Stomach smooth muscle (tissue), 2 donors: ENCODE measurements at regions not wholly inside any gene's neighbourhood (a gene's known extent, or its start where the extent isn't known, plus 50 kb on each side); places are given as distances from the start of the nearest gene placed in this dataset.
"Not testable (repeated sequence)": the region's sequence is repeated elsewhere in the genome, so short reads cannot be mapped to it uniquely, and the experiment has no call there.

Experiments
- H3K27ac ChIP-seq: one replicate; pipeline ENCODE4 v1.7.0; 2013; ENCODE audit warnings: mild to moderate bottlenecking, low read length, inconsistent platforms
- H3K27me3 ChIP-seq, 2 donors: one replicate each; pipeline ENCODE4 v1.7.0; 2013; ENCODE audit warnings: low read length in 2 of 2; ENCODE audit not compliant: insufficient read depth in 2 of 2, control insufficient read depth in 1 of 2
- H3K36me3 ChIP-seq, 2 donors: one replicate each; pipeline ENCODE4 v1.7.0; 2013; ENCODE audit warnings: low read length in 2 of 2; ENCODE audit not compliant: control insufficient read depth in 2 of 2, insufficient read depth in 2 of 2
- H3K4me1 ChIP-seq: one replicate; pipeline ENCODE4 v1.7.0; 2013; ENCODE audit warnings: low read length; ENCODE audit not compliant: control insufficient read depth, insufficient read depth
- H3K4me3 ChIP-seq, 2 donors: one replicate each; pipeline ENCODE4 v1.7.0; 2013; ENCODE audit warnings: low read length in 2 of 2
- H3K9ac ChIP-seq, 2 donors: one replicate each; pipeline ENCODE4 v1.7.0; 2013; ENCODE audit warnings: low read length in 2 of 2, mild to moderate bottlenecking in 1 of 2
- H3K9me3 ChIP-seq, 2 donors: one replicate each; pipeline ENCODE4 v1.7.0; 2013; ENCODE audit warnings: low read length in 2 of 2; ENCODE audit not compliant: control insufficient read depth in 2 of 2
- donor health status: healthy.
- donor health status: Pancreatic carcinoma.

- H3K4me3 ChIP-seq = no peak overlapping the region
- no peaks in the 10 kb centered on the region for H3K9me3 ChIP-seq
- H3K36me3 ChIP-seq = no peaks in the 10 kb centered on the region
- H3K9ac ChIP-seq = no peak overlapping the region
- H3K4me1 ChIP-seq = peaks cover 4% of the 10 kb centered on the region
- no peak overlapping the region for H3K27ac ChIP-seq
- peaks cover 13 to 34% of the 10 kb centered on the region in 2 donors for H3K27me3 ChIP-seq
Observed at GRCh38 chr7:66502230-66503035, 126.2 kb upstream of the KCTD7 start.

DNA sequence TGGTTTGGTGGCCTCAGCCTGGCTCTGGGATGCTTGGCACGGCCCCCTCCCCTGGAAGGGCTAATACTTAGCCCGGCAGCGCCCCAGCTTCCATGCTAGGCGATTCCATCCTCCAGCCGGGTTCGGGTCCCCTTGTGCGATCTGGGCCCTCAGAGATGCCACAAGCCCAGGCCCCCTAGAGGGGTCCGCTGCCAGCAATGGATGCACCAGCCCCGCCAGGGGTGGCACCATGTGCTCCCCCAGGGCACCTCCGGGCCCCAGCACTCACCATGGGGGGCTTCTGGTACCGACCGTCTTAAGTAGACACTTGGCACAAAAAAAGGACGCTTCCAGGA lies 125.7 kb upstream of the KCTD7 start:
- Histone ChIP-seq H3K9me3 (no peaks in the 10 kb centered on the region), H3K36me3 (no peaks in the 10 kb centered on the region), H3K9ac (no peak overlapping the region), H3K27ac (no peak overlapping the region), H3K4me1 (peaks cover 4% of the 10 kb centered on the region), H3K27me3 (peaks cover 13 to 34% of the 10 kb centered on the region in 2 donors), H3K4me3 (no peak overlapping the region)

DNA sequence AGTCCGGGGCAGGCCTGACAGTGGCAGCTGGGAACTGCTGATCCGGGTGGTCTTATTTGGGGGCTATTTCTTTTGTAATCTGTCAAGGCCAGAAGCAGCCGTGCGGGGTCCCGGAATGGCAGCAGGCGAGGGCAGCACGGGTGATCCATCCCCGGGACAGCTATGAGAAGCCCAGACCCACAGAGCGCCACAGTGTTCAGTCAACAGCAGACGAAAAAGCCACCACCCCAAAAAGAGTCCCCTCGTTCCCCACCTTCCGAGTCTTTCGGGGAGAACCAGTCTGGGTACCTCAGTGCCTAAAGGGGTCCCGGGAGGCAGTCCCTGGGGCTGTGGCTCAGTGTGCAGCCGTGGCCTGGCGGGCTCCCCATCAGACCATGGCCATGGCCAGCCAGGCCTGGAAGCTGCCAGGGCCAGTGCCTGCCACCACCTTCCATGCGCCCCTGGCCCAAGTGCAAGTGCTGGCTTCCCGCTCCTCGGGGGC lies 125.1 kb upstream of the KCTD7 start:
- peaks cover 13 to 34% of the 10 kb centered on the region in 2 donors for H3K27me3 ChIP-seq
- peaks cover 4% of the 10 kb centered on the region for H3K4me1 ChIP-seq
- H3K36me3 ChIP-seq = no peaks in the 10 kb centered on the region

GRCh38 chr7:66504131-66504530 lies 124.5 kb upstream of the KCTD7 start:
- H3K27ac ChIP-seq = no peak overlapping the region
- H3K4me1 ChIP-seq = peaks cover 4% of the 10 kb centered on the region
- H3K9ac ChIP-seq = no peak overlapping the region
- peaks cover 13 to 34% of the 10 kb centered on the region in 2 donors for H3K27me3 ChIP-seq
- no peak overlapping the region for H3K4me3 ChIP-seq
- no peaks in the 10 kb centered on the region for H3K36me3 ChIP-seq
- no peaks in the 10 kb centered on the region for H3K9me3 ChIP-seq

More for the DNA sequence above, 125.1 kb upstream of the KCTD7 start:
- Histone ChIP-seq H3K9ac (no peak overlapping the region), H3K9me3 (no peaks in the 10 kb centered on the region), H3K4me3 (no peak overlapping the region), H3K27ac (no peak overlapping the region)

DNA sequence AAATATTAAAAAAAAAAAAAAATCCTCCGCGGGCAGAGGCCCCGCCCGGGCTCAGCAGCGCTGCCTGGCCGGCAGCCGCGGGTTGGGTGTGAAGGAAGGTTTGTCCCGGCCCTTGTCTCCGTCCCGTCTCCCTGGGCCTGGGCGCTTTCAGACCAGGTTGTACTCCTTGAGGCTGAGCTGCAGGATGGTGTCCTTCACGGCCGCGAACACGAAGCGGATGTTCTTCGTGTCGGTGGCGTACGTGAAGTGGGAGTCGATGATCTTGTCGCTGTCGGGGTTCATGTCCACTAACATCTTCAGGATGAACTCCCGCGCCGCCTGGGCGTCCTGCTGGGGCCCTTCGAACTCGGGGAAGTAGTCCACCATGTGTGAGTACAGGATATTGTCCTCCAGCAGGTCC lies 123.7 kb upstream of the KCTD7 start:
- H3K27ac ChIP-seq = no peak overlapping the region
- H3K4me1 ChIP-seq = peaks cover 4% of the 10 kb centered on the region
- no peaks in the 10 kb centered on the region for H3K9me3 ChIP-seq
- H3K9ac ChIP-seq = no peak overlapping the region
- peaks cover 13 to 34% of the 10 kb centered on the region in 2 donors for H3K27me3 ChIP-seq
- H3K36me3 ChIP-seq = no peaks in the 10 kb centered on the region
- no peak overlapping the region for H3K4me3 ChIP-seq

DNA sequence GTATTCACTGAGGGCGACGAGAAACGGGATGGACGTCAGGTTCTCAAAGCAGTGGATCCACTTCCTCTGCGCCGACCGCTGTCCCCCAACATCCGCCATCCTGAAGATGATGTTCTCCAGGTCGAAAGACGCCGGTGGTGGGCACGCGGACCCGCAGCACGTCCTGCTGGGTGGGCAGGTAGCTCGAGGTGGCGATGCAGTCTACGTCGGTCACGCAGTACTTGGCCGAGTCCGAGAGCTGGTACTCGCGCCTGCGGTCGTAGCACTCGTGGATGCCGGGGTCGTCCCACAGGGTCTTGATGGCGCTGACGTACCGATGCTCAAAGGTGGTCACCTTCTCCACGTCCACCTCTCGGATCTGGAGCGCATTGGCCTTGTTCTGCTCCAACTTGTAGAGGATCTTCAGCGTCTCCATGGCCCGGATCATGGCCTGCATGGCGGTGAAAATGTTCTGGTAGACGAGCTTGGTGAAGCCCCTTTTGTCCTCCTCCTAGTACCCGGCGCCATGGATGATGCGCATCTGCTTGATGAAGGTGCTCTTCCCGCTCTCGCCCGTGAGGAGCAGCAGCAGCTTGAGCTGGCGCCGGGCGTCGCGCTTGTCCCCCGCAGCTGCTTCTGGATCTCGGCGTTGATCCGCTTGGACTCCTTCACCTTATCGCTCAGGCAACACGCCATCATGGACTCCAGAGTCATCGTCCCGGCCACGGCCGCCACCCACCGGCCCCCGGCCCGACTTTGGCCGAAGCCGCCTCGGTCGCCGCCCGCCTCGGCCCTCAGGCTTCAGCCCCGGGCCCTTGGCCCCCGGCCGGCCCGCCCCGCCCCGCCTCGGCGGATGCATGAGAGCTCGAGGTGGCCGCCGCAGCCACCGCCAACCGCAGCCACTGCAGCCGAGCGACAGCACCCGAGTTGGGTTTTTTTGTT lies 122.9 kb upstream of the KCTD7 start:
- Histone ChIP-seq H3K9ac (no peak overlapping the region), H3K36me3 (no peaks in the 10 kb centered on the region), H3K27me3 (peaks cover 13 to 34% of the 10 kb centered on the region in 2 donors), H3K4me3 (peak overlapping the region in 1 of 2 donors; percentile 61), H3K9me3 (no peaks in the 10 kb centered on the region), H3K4me1 (peaks cover 4% of the 10 kb centered on the region), H3K27ac (no peak overlapping the region)

GRCh38 chr7:66506703-66507102 lies 122.0 kb upstream of the KCTD7 start:
- H3K9ac ChIP-seq, H3K27ac ChIP-seq, H3K36me3 ChIP-seq, H3K4me1 ChIP-seq, H3K4me3 ChIP-seq, H3K9me3 ChIP-seq: not testable (repeated sequence)
- peaks cover 13 to 34% of the 10 kb centered on the region in 2 donors for H3K27me3 ChIP-seq

- H3K27me3 ChIP-seq = peaks cover 13 to 34% of the 10 kb centered on the region in 2 donors
- H3K36me3 ChIP-seq = no peaks in the 10 kb centered on the region
- peaks cover 4% of the 10 kb centered on the region for H3K4me1 ChIP-seq
- H3K9ac ChIP-seq = no peak overlapping the region
- no peak overlapping the region for H3K4me3 ChIP-seq
- H3K9me3 ChIP-seq = no peaks in the 10 kb centered on the region
- no peak overlapping the region for H3K27ac ChIP-seq
Observed at GRCh38 chr7:66507764-66508296, 120.9 kb upstream of the KCTD7 start.

- Histone ChIP-seq H3K9ac (no peak overlapping the region), H3K27ac (no peak overlapping the region), H3K9me3 (no peaks in the 10 kb centered on the region), H3K36me3 (no peaks in the 10 kb centered on the region), H3K4me3 (no peak overlapping the region), H3K27me3 (peaks cover 13 to 29% of the 10 kb centered on the region in 2 donors), H3K4me1 (peaks cover 4% of the 10 kb centered on the region)
Observed at GRCh38 chr7:66508431-66508830, 120.2 kb upstream of the KCTD7 start.

DNA sequence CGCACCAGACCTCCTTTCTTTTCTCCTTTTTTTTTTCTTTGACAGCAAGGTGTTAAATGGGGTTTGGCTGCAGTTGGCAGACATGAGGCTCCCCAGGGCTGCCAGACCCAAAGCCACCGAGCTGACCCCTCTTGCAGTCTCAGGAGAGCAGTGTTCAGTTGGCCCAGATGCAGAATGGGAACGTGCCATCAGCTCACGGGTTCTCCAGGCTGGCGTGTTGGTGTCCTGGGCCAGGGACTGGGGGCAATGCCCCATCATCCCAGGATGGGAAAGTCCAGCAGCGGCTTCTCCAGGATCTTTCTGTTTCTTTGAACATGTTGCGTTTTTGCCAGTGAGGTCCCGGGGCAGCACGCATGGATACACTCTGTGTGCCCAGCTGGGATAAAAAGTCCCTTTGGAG lies 114.6 kb upstream of the KCTD7 start:
- no peaks in the 10 kb centered on the region for H3K36me3 ChIP-seq
- no peak overlapping the region for H3K27ac ChIP-seq
- no peaks in the 10 kb centered on the region for H3K27me3 ChIP-seq
- H3K4me3 ChIP-seq = no peak overlapping the region
- H3K9me3 ChIP-seq = no peaks in the 10 kb centered on the region
- no peak overlapping the region for H3K9ac ChIP-seq
- no peaks in the 10 kb centered on the region for H3K4me1 ChIP-seq
